DND-41 (cell line): ENCODE measurements at regions not wholly inside any gene's neighbourhood (a gene's known extent, or its start where the extent isn't known, plus 50 kb on each side); places are given as distances from the start of the nearest gene placed in this dataset.

Experiments
- EZH2 ChIP-seq: IDR thresholded peaks from 3 replicates; pipeline ENCODE4 v1.6.1; 2012; ENCODE audit warnings: borderline replicate concordance, low read depth, mild to moderate bottlenecking, moderate library complexity, low read length, inconsistent platforms; ENCODE audit not compliant: severe bottlenecking
- TF ChIP-seq, protein P1 (sequence below): IDR thresholded peaks from 2 replicates; pipeline ENCODE4 v1.5.1; 2012; ENCODE audit warnings: borderline replicate concordance, low read length, moderate library complexity, mild to moderate bottlenecking; ENCODE audit not compliant: poor library complexity, severe bottlenecking; ENCODE audit errors: extremely low read depth

GRCh38 chr4:108535757-108536156 lies 84.6 kb upstream of the RPL34 start:
- TF ChIP-seq, protein P1, sequence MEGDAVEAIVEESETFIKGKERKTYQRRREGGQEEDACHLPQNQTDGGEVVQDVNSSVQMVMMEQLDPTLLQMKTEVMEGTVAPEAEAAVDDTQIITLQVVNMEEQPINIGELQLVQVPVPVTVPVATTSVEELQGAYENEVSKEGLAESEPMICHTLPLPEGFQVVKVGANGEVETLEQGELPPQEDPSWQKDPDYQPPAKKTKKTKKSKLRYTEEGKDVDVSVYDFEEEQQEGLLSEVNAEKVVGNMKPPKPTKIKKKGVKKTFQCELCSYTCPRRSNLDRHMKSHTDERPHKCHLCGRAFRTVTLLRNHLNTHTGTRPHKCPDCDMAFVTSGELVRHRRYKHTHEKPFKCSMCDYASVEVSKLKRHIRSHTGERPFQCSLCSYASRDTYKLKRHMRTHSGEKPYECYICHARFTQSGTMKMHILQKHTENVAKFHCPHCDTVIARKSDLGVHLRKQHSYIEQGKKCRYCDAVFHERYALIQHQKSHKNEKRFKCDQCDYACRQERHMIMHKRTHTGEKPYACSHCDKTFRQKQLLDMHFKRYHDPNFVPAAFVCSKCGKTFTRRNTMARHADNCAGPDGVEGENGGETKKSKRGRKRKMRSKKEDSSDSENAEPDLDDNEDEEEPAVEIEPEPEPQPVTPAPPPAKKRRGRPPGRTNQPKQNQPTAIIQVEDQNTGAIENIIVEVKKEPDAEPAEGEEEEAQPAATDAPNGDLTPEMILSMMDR: no peak
- TF ChIP-seq EZH2: no peak
